Mucosa of stomach (tissue), 1 donor: ENCODE measurements at regions not wholly inside any gene's neighbourhood (a gene's known extent, or its start where the extent isn't known, plus 50 kb on each side); places are given as distances from the start of the nearest gene placed in this dataset.
"Not testable (repeated sequence)": the region's sequence is repeated elsewhere in the genome, so short reads cannot be mapped to it uniquely, and the experiment has no call there.

Experiments
- H3K27me3 ChIP-seq: one replicate; pipeline ENCODE4 v1.7.0; 2013; ENCODE audit warnings: mild to moderate bottlenecking, low read length; ENCODE audit not compliant: control insufficient read depth, insufficient read depth
- H3K36me3 ChIP-seq: one replicate; pipeline ENCODE4 v1.7.0; 2013; ENCODE audit warnings: low read length; ENCODE audit not compliant: control insufficient read depth, insufficient read depth
- H3K4me1 ChIP-seq: one replicate; pipeline ENCODE4 v1.7.0; 2013; ENCODE audit warnings: mild to moderate bottlenecking, low read length; ENCODE audit not compliant: control insufficient read depth, insufficient read depth
- H3K4me3 ChIP-seq: one replicate; pipeline ENCODE4 v1.7.0; 2013; ENCODE audit warnings: low read length
- H3K9ac ChIP-seq: one replicate; pipeline ENCODE4 v1.7.0; 2013; ENCODE audit warnings: mild to moderate bottlenecking, low read length, moderate library complexity
- H3K9me3 ChIP-seq: one replicate; pipeline ENCODE4 v1.7.0; 2013; ENCODE audit warnings: mild to moderate bottlenecking, low read length, moderate library complexity; ENCODE audit not compliant: control insufficient read depth
- donor health status: Pancreatic carcinoma.

DNA sequence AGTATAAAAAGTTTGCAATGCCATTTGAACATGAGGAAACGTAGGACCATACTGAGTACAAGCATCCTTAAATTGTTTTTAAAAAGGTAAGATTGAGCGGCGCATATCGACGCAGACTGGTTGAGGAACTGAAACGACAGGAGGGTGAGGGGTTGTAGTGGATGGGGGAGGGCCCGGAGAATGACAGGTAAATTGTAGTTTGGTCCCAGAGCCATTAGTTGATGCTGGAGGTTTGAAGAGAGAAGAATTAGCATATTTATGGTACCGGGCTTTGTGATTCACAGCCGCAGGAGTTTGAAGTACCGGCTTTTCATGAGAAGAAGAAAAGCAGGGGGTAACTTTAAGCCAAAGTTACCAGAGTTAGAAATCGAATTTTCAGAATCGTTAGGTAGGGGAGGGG lies 179.5 kb downstream of the OTOP1 start:
- H3K9me3 ChIP-seq, H3K4me1 ChIP-seq, H3K4me3 ChIP-seq, H3K27me3 ChIP-seq, H3K9ac ChIP-seq, H3K36me3 ChIP-seq: not testable (repeated sequence)

GRCh38 chr4:4048227-4048626 lies 178.5 kb downstream of the OTOP1 start:
- H3K27me3 ChIP-seq, H3K4me1 ChIP-seq, H3K4me3 ChIP-seq: not testable (repeated sequence)

GRCh38 chr4:4050781-4051180 lies 175.9 kb downstream of the OTOP1 start:
- H3K36me3 ChIP-seq, H3K27me3 ChIP-seq, H3K9ac ChIP-seq, H3K9me3 ChIP-seq, H3K4me3 ChIP-seq, H3K4me1 ChIP-seq: not testable (repeated sequence)

More at GRCh38 chr4:4048227-4048626, 178.5 kb downstream of the OTOP1 start:
- H3K9ac ChIP-seq, H3K9me3 ChIP-seq, H3K36me3 ChIP-seq: not testable (repeated sequence)

DNA sequence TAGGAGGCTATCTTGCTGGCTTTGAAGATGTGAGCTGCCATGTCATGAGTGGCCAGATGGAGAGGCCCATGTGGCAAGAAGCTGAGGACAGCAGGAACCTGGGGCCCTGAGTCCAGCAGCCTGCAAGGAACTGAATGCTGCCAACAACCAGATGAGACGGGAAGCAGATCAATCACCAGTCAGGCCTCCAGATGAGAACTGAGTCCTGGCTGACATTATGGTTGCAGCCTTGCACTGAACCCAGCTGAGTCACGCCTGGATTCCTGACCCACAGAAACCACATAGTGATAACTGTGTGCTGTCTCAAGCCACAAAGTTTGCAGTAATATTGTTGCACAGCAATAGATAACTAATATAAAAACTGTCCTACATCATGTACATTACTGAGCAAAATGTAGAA lies 173.8 kb downstream of the OTOP1 start:
- H3K9me3 ChIP-seq, H3K9ac ChIP-seq, H3K4me3 ChIP-seq, H3K4me1 ChIP-seq, H3K27me3 ChIP-seq, H3K36me3 ChIP-seq: not testable (repeated sequence)

GRCh38 chr4:4057226-4057625 lies 169.5 kb downstream of the OTOP1 start:
- not testable (repeated sequence) for H3K9ac ChIP-seq, H3K4me3 ChIP-seq, H3K9me3 ChIP-seq, H3K36me3 ChIP-seq, H3K4me1 ChIP-seq, H3K27me3 ChIP-seq

DNA sequence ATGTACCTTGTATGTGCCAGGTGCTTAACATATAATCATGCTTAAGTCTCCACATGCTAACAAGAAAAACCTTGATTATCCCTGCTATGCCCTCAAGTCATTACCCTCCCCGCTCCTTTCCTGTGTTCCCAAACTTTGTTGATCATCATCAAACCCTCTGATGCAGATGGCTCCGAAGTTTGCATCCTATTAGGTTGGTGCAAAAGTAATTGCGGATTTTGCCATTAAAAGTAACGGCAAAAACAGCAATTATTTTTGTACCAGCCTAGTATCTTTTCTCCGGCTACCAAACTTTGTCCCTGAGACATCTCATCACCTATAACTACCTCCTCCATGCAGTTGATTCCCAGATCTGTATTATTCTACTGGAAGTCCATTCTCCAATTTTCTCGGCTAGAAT lies 142.6 kb downstream of the OTOP1 start:
- H3K4me3 ChIP-seq, H3K27me3 ChIP-seq, H3K36me3 ChIP-seq, H3K4me1 ChIP-seq, H3K9ac ChIP-seq, H3K9me3 ChIP-seq: not testable (repeated sequence)

GRCh38 chr4:4089716-4090419 lies 136.9 kb downstream of the OTOP1 start:
- H3K36me3 ChIP-seq, H3K27me3 ChIP-seq, H3K4me1 ChIP-seq, H3K9me3 ChIP-seq, H3K4me3 ChIP-seq, H3K9ac ChIP-seq: not testable (repeated sequence)

GRCh38 chr4:4090720-4091119 lies 136.0 kb downstream of the OTOP1 start:
- H3K36me3 ChIP-seq, H3K27me3 ChIP-seq, H3K4me3 ChIP-seq, H3K9me3 ChIP-seq, H3K9ac ChIP-seq, H3K4me1 ChIP-seq: not testable (repeated sequence)

- H3K27me3 ChIP-seq, H3K9ac ChIP-seq, H3K9me3 ChIP-seq, H3K4me1 ChIP-seq, H3K4me3 ChIP-seq, H3K36me3 ChIP-seq: not testable (repeated sequence)
Measured at GRCh38 chr4:4092159-4092558, 134.6 kb downstream of the OTOP1 start.

DNA sequence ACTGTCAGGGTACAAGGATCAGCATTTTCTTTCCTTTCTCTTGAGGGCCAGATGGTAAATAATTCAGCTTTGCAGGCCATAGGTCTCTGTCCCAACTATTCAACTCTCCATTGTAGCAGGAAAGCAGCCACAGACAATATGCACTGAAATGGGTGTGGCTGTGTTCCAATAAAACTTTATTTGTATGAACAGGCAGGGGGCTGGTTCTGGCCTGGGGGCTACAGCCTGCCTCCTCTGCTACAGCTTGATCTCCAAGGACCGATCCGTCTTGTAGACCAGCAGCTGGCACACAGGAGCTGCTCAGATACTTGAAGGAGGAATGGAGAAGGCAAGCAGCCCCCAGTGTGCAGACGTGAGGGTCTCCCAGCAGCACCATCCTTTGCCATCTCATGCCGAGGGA lies 127.1 kb downstream of the OTOP1 start:
- H3K4me1 ChIP-seq, H3K27me3 ChIP-seq, H3K9me3 ChIP-seq, H3K9ac ChIP-seq, H3K36me3 ChIP-seq, H3K4me3 ChIP-seq: not testable (repeated sequence)

DNA sequence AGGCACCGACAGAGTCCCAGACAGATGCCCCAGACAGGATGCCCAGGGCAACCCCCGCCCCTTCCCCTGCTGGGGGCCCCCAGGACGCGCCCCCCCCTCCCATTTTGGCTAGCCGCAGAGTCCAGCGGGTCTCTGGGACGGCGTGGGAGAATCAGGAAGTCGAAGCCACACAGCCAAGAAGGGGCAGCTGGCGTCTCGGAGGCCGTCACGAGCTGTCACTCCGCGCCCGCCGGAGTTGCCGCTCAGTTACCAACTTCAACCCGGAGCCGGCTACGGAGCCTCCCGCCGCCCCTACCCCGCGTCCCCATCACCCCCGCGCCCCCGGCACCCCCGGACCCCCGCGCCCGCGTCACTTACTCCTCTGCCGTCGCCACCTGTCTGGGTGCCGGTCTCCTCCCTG lies 119.8 kb downstream of the OTOP1 start:
- H3K4me3 ChIP-seq, H3K4me1 ChIP-seq, H3K9ac ChIP-seq, H3K27me3 ChIP-seq, H3K36me3 ChIP-seq, H3K9me3 ChIP-seq: not testable (repeated sequence)

- H3K9ac ChIP-seq, result peak overlapping the region; percentile 28
- H3K4me3 ChIP-seq, H3K4me1 ChIP-seq, H3K36me3 ChIP-seq, H3K27me3 ChIP-seq, H3K9me3 ChIP-seq: not testable (repeated sequence)
Measured at GRCh38 chr4:4107411-4108107, 119.2 kb downstream of the OTOP1 start.

GRCh38 chr4:4115381-4115780 lies 111.3 kb downstream of the OTOP1 start:
- H3K4me3 ChIP-seq, H3K4me1 ChIP-seq, H3K9ac ChIP-seq, H3K36me3 ChIP-seq, H3K27me3 ChIP-seq, H3K9me3 ChIP-seq: not testable (repeated sequence)
